Naive B cell (primary cell): ENCODE measurements at regions not wholly inside any gene's neighbourhood (a gene's known extent, or its start where the extent isn't known, plus 50 kb on each side); places are given as distances from the start of the nearest gene placed in this dataset.
"Not testable (repeated sequence)": the region's sequence is repeated elsewhere in the genome, so short reads cannot be mapped to it uniquely, and the experiment has no call there.

ENCODE experiments used
- ATAC-seq, 2 donors: fragments of 150-1000 bp; cut with Tn5 transposase; 2 replicates each; pipeline ENCODE4 v1.10.0; 2021; ENCODE audit warnings: low read depth in 2 of 2, mild to moderate bottlenecking in 2 of 2, moderate library complexity in 2 of 2
- DNase-seq: peaks from one replicate; pipeline ENCODE4 v3.0.0; 2022
- H3K27ac Mint-ChIP-seq, 6 donors: one replicate each; pipeline ENCODE4 v1.8.0; 2020 to 2022; ENCODE audit warnings: mild to moderate bottlenecking in 6 of 6, mixed read lengths in 6 of 6, moderate library complexity in 5 of 6, inconsistent platforms in 2 of 6
- H3K27me3 Mint-ChIP-seq, 3 donors: one replicate each; pipeline ENCODE4 v1.8.0; 2021 to 2022; ENCODE audit warnings: mixed read lengths in 3 of 3, mild to moderate bottlenecking in 1 of 3
- H3K36me3 Mint-ChIP-seq, 2 donors: one replicate each; pipeline ENCODE4 v1.8.0; 2020 to 2022; ENCODE audit warnings: mixed read lengths in 2 of 2, inconsistent platforms in 1 of 2, mild to moderate bottlenecking in 1 of 2
- H3K4me1 Mint-ChIP-seq, 3 donors: one replicate each; pipeline ENCODE4 v1.8.0; 2020 to 2022; ENCODE audit warnings: mixed read lengths in 3 of 3, inconsistent platforms in 1 of 3, mild to moderate bottlenecking in 1 of 3, moderate library complexity in 1 of 3
- H3K4me3 Mint-ChIP-seq, 8 donors: one replicate each; pipeline ENCODE4 v1.8.0; 2020 to 2022; ENCODE audit warnings: mild to moderate bottlenecking in 8 of 8, mixed read lengths in 8 of 8, moderate library complexity in 8 of 8, inconsistent platforms in 2 of 8
- H3K9me3 Mint-ChIP-seq, 7 donors: one replicate each; pipeline ENCODE4 v1.8.0; 2020 to 2022; ENCODE audit warnings: mixed read lengths in 7 of 7, mild to moderate bottlenecking in 5 of 7, inconsistent platforms in 2 of 7, moderate library complexity in 1 of 7

DNA sequence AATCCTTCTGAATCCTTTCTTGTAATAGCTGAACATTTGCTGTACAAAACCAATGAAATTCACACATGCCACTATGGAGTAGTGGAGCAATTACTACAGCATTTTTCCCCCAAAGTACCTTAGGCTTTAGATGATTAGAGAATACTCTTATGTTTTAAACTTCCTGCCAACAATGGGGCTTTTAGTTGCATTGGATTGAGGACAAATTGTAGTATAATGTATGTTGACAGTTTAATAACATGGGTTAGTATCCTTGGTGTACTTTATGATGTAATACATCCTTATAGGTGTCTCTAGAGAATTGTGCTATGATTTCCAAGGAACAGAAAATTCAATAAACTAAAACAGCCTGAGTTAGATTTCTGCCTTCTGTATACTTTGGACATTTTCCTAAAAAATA is 422.7 kb upstream of the GRAMD2B start:
- DNase-seq (no peak), ATAC-seq (no peak)
- Mint-ChIP-seq H3K9me3 (peaks cover 0 to 10% (median 1%) of the 10 kb centered on the region in 7 donors), H3K27ac (no peak overlapping the region), H3K4me3 (no peak overlapping the region), H3K36me3 (no peaks in the 10 kb centered on the region), H3K4me1 (no peaks in the 10 kb centered on the region), H3K27me3 (peaks cover 0 to 5% (median 0%) of the 10 kb centered on the region in 3 donors)

DNA sequence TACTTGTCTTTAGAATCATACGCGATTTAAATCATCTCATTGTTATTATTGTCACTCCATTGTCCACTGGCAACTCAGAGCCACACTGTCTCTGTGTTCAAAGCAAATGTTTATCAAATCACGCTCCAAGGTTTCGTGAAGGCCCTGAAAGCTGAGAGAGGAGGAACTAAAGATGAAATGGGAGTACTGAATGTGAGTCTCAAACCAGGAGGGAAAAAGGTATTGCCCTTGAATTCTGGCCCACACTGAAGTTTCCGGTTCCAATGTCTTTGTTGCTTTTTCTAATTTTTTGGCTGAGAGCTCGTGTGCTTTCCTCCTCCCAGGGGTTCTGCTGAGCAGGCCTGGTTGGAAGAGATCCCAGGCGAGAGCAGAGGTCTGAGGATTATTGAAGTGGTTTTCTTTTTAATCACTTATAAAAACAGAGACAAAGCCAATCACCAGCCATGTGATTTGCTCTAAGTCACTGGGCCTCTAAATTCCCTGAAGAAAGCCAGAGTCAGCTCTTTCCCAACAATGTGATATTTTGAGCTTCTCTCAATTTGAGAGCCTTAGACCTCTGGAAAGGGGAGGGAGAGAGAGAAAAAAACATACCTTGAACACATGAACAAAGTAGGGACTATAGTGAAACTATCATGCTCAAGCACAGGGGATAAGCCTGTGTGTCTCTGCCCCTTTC is 420.8 kb upstream of the GRAMD2B start:
- ATAC-seq (no peak), DNase-seq (no peak)
- Mint-ChIP-seq H3K4me3 (no peak overlapping the region), H3K27me3 (peaks cover 0 to 9% (median 0%) of the 10 kb centered on the region in 3 donors), H3K9me3 (peaks cover 0 to 5% (median 0%) of the 10 kb centered on the region in 7 donors), H3K27ac (peak overlapping the region in 1 of 6 donors; percentile 69), H3K4me1 (no peaks in the 10 kb centered on the region), H3K36me3 (no peaks in the 10 kb centered on the region)

DNA sequence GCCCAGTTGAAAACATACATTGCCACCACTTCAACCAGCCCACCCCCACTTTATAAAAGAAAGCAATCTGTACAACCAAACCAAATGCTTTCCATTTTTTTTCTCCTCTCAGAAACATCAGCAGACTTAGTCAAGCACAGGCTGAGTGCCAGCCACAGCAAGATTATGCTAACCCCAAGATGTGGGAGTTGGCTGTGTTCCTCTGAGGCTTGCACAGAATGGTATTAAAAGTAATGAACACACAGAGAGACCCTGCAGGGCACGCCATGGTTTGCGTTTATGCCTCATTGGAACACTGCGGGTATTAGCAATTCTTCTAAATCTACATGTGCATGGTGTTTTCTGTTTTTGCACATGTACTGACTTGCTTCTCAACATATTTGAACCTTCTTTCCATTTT is 419.9 kb upstream of the GRAMD2B start:
- peaks cover 0 to 4% (median 0%) of the 10 kb centered on the region in 3 donors for H3K27me3 Mint-ChIP-seq
- no peak overlapping the region for H3K4me3 Mint-ChIP-seq
- H3K27ac Mint-ChIP-seq = peak overlapping the region in 1 of 6 donors; percentile 68
- H3K36me3 Mint-ChIP-seq = no peaks in the 10 kb centered on the region
- peaks cover 0 to 2% (median 0%) of the 10 kb centered on the region in 7 donors for H3K9me3 Mint-ChIP-seq
- ATAC-seq (no peak), DNase-seq (no peak)
- H3K4me1 Mint-ChIP-seq = no peaks in the 10 kb centered on the region

DNA sequence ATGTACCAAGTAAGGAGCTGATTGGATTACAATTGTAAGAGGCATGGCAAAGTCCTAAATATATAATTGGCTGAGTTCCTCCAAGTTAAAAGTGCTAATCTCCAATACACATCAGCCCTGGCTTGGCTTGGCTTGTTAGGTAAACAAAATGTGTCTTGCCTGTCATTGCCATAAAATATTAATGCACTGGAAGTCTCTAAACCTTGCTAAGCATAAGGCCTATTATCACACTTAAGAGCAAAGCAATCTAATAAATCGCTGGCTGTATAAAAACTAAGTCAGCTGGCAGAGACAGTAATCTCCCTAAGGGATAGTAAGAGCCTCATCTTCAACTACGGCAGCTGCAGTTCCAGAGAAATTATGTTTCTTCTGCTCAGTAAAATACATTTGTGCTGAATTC is 418.6 kb upstream of the GRAMD2B start:
- DNase-seq (no peak), ATAC-seq (no peak)
- Mint-ChIP-seq H3K36me3 (no peaks in the 10 kb centered on the region), H3K9me3 (no peaks in the 10 kb centered on the region), H3K27me3 (peaks cover 0 to 4% (median 2%) of the 10 kb centered on the region in 3 donors), H3K4me1 (no peaks in the 10 kb centered on the region), H3K4me3 (no peak overlapping the region), H3K27ac (no peak overlapping the region)

DNA sequence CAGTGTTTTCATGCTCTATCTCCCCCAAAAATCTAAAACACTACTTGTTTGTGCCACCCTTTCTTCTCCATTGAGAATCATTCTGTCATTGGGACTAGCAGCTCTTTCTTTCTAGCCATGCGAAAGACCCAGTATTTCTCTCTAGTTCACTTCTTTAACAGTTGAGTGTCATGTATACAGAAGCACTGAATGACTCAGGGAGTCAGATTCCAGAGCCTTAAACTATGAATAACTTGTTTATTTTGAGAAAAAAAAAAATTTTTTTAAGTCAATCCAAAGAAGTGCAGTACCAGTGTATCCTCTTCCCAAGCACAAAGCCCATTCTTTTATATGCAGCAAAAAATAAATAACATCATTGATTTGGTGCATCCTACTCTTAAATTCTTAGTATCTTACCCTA is 415.4 kb upstream of the GRAMD2B start:
- Mint-ChIP-seq H3K27ac (no peak overlapping the region), H3K9me3 (no peaks in the 10 kb centered on the region), H3K4me3 (no peak overlapping the region), H3K4me1 (no peaks in the 10 kb centered on the region), H3K36me3 (no peaks in the 10 kb centered on the region), H3K27me3 (peaks cover 3 to 6% (median 5%) of the 10 kb centered on the region in 3 donors)
- no peak for ATAC-seq
- DNase-seq = no peak

DNA sequence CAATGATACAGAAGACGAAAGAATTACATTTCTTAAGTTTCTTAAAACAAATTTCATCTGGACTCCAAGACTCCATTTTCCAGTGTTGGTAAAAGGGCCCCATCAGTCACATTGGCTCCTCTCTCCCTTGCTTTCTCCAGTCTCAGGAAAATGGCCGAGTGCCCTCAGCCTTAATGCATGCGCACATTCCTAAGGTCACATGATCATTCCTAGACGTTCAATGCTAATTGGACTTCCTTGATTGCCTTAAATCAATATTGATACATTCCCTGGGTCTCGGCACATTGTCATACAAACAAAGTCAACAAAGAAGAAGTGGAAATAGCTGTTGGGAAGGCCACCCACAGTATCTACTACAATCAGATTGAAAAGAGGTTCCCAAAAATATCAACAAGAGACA is 413.6 kb upstream of the GRAMD2B start:
- no peak overlapping the region for H3K4me3 Mint-ChIP-seq
- DNase-seq (no peak), ATAC-seq (no peak)
- peaks cover 10 to 18% (median 11%) of the 10 kb centered on the region in 3 donors for H3K27me3 Mint-ChIP-seq
- no peaks in the 10 kb centered on the region for H3K4me1 Mint-ChIP-seq
- peak overlapping the region in 1 of 6 donors; percentile 7 for H3K27ac Mint-ChIP-seq
- no peaks in the 10 kb centered on the region for H3K36me3 Mint-ChIP-seq
- H3K9me3 Mint-ChIP-seq = no peaks in the 10 kb centered on the region

DNA sequence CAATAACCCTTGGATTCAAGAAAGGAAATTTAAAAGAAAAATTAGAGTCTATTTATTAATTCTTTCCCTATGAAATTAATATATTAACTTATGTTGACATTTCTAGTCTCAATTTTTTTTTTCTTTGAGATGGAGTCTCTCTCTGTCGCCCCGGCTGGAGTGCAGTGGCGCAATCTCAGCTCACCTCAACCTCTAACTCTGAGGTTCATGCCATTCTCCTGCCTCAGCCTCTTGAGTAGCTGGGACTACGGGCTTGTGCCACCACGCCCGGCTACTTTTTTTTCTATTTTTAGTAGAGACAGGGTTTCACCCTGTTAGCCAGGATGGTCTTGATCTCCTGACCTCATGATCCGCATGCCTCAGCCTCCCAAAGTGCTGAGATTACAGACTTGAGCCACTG is 411.7 kb upstream of the GRAMD2B start:
- peaks cover 5 to 18% (median 11%) of the 10 kb centered on the region in 3 donors for H3K27me3 Mint-ChIP-seq
- not testable (repeated sequence) for ATAC-seq, H3K4me1 Mint-ChIP-seq

DNA sequence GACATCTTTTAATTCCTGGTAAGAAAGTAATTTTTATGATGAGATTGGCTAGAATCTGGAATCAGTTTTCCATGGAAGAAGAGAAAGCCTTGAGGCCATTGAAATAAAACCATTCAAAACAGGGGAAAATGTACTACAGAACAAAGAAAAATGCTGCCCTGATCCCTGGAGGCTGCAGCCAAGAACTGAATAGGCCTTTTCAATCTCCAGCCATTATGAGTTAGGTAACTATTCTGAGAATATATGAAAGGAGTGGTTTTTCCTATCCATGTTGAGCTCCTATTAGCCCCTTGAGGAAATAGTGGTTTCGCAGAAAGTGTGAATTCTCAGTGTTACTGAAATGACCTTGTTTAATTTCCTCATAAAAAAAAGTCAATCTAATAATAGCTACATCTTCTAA is 408.5 kb upstream of the GRAMD2B start:
- peaks cover 5 to 16% (median 11%) of the 10 kb centered on the region in 3 donors for H3K27me3 Mint-ChIP-seq
- DNase-seq = no peak
- no peak overlapping the region for H3K4me3 Mint-ChIP-seq
- H3K27ac Mint-ChIP-seq = no peak overlapping the region
- H3K9me3 Mint-ChIP-seq = no peaks in the 10 kb centered on the region
- H3K4me1 Mint-ChIP-seq = no peaks in the 10 kb centered on the region
- no peaks in the 10 kb centered on the region for H3K36me3 Mint-ChIP-seq
- ATAC-seq = no peak

More for the DNA sequence above, 411.7 kb upstream of the GRAMD2B start:
- peak overlapping the region in 1 of 6 donors; percentile 7 for H3K27ac Mint-ChIP-seq
- H3K4me3 Mint-ChIP-seq, DNase-seq, H3K36me3 Mint-ChIP-seq, H3K9me3 Mint-ChIP-seq: not testable (repeated sequence)

DNA sequence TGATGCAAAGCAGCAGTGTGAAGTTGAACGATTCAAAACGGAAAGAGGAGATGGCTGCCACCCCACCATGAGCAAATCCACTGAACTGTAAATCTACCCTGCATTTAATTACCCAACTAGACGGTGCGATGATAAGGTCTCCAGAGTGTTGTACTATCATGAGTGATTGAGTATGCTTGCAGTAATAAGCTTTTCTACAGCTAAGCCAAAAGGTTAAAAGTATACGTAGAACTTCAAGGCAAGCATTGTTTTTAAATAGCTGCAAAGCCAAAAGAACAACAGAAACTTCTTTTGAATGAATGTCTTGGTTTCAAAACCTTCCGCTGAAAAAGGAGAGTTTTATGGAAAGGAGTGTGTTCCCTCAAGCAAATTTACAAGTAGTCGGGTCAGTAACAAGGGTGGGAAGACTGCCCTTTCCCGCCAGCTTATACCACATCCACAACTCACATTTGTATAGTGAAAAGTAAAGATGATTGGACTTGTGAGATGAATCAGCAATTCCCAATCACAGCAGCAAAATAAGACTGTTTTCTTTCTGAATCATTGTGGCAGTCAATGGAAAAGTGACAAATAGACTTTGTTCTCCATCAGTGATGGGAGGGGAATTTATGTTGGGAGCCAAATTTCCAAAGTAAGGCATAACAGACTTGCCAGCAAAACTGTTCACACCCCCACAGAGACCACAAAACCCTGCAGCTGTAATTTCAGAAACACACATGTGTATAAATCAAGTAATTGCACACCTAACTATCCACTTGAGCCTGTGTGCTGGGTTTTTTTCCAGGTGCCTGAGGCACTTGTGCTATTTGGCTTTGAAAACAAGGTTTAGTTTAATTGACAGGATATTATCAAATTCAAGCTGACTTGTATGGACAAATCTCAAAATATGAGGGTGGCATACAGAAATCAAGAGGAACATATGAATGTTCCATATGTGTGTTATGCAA is 407.7 kb upstream of the GRAMD2B start:
- ATAC-seq = no peak
- Mint-ChIP-seq H3K4me1 (no peaks in the 10 kb centered on the region), H3K9me3 (no peaks in the 10 kb centered on the region), H3K36me3 (no peaks in the 10 kb centered on the region), H3K27me3 (peaks cover 10 to 14% (median 11%) of the 10 kb centered on the region in 3 donors), H3K4me3 (no peak overlapping the region), H3K27ac (no peak overlapping the region)
- no peak for DNase-seq

DNA sequence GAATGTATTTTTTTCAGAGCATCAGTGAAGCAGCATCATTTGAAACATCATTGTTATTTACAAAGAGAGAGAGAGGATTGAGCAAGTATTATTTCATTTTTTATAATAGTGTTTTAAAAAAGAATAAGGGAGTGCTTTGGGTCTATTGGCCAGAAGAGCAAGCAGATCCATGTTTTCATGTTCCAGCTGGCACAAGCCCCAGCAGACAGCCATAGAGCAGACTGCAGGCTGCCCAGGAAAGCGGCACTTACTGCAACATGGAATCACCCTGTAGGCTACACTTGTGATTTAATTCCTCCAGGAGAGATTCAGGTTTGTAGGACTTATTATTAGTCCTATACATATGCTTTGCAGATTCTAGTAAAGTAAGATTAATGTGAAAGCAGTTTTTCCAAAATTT is 407.0 kb upstream of the GRAMD2B start:
- Mint-ChIP-seq H3K9me3 (no peaks in the 10 kb centered on the region), H3K4me1 (no peaks in the 10 kb centered on the region), H3K4me3 (no peak overlapping the region), H3K27ac (no peak overlapping the region), H3K27me3 (peaks cover 10 to 14% (median 11%) of the 10 kb centered on the region in 3 donors), H3K36me3 (no peaks in the 10 kb centered on the region)
- DNase-seq (no peak), ATAC-seq (no peak)

DNA sequence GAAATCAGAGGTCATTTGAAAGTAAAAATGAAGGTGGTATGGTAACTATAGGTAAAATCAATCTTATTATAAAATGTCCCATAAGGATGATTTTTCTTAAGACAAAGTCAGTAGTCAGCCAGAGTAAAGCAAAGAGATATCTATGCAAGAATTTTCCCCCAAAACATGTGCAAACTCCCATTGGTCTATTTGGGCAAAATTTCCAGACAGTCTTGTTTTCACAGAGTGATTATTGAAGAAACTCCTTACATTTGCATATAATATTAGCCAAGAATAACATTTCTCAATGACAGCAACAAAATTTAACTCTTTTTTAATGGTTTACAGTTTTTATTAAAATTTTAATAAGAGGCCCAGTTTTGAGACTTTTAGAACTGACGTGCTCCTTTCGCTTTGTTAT is 406.1 kb upstream of the GRAMD2B start:
- no peak overlapping the region for H3K4me3 Mint-ChIP-seq
- H3K4me1 Mint-ChIP-seq = no peaks in the 10 kb centered on the region
- no peak for ATAC-seq
- H3K9me3 Mint-ChIP-seq = peaks cover 0 to 4% (median 0%) of the 10 kb centered on the region in 7 donors
- no peak for DNase-seq
- no peak overlapping the region for H3K27ac Mint-ChIP-seq
- H3K27me3 Mint-ChIP-seq = peaks cover 10 to 14% (median 13%) of the 10 kb centered on the region in 3 donors
- no peaks in the 10 kb centered on the region for H3K36me3 Mint-ChIP-seq

DNA sequence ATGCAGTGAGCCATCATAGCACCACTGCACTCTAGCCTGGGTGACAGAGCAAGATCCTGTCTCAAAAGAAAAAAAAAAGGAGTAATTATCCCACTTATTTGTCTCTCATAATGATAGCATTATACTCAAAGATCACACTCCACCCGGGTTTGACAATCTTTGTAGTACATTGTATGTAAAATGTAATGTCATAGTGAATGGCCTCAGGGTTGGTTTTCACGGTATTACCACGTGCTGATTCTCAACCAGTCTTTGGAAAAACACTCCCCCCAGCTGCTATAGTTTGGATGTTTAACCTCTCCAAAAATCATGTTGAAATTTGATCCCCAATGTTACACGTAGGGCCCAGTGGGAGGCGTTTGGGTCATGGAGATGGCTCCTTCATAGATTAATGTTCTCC is 402.4 kb upstream of the GRAMD2B start:
- DNase-seq (no peak), ATAC-seq (no peak)
- no peaks in the 10 kb centered on the region for H3K4me1 Mint-ChIP-seq
- H3K36me3 Mint-ChIP-seq = no peaks in the 10 kb centered on the region
- peak overlapping the region in 1 of 6 donors; percentile 41 for H3K27ac Mint-ChIP-seq
- no peak overlapping the region for H3K4me3 Mint-ChIP-seq
- peaks cover 0 to 4% (median 0%) of the 10 kb centered on the region in 7 donors for H3K9me3 Mint-ChIP-seq
- H3K27me3 Mint-ChIP-seq = peaks cover 5 to 8% (median 6%) of the 10 kb centered on the region in 3 donors

DNA sequence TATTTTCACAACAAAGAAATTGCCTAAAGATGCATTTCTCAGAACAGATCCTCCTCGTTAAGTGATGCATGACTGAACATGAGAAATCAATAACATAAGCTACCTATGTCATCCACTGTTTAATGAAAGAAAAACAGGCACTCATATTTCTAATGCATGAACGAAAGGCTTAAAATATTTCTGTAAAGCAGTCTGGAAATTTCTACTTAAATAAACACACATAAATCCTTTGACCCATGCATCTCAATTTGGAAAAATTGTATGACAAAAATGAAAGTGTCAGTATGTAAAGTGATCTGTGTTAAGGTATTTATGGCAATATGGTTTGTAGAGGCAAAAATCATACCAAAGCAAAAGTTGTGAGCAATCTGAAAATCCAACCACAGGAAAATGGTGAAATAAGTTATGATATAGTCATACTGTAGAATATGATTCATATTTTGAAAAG is 399.2 kb upstream of the GRAMD2B start:
- Mint-ChIP-seq H3K4me3 (no peak overlapping the region), H3K27ac (no peak overlapping the region), H3K9me3 (peaks cover 7 to 26% (median 18%) of the 10 kb centered on the region in 7 donors), H3K4me1 (no peaks in the 10 kb centered on the region), H3K36me3 (peaks cover 0 to 20% of the 10 kb centered on the region in 2 donors), H3K27me3 (peaks cover 5 to 22% (median 8%) of the 10 kb centered on the region in 3 donors)
- DNase-seq = no peak
- ATAC-seq = no peak
